HT1080 (cell line): ENCODE measurements at regions not wholly inside any gene's neighbourhood (a gene's known extent, or its start where the extent isn't known, plus 50 kb on each side); places are given as distances from the start of the nearest gene placed in this dataset.

Source experiments
- DNase-seq: peaks from one replicate; pipeline ENCODE4 v3.0.0-alpha.2; 2015; ENCODE audit warnings: low read depth

DNA sequence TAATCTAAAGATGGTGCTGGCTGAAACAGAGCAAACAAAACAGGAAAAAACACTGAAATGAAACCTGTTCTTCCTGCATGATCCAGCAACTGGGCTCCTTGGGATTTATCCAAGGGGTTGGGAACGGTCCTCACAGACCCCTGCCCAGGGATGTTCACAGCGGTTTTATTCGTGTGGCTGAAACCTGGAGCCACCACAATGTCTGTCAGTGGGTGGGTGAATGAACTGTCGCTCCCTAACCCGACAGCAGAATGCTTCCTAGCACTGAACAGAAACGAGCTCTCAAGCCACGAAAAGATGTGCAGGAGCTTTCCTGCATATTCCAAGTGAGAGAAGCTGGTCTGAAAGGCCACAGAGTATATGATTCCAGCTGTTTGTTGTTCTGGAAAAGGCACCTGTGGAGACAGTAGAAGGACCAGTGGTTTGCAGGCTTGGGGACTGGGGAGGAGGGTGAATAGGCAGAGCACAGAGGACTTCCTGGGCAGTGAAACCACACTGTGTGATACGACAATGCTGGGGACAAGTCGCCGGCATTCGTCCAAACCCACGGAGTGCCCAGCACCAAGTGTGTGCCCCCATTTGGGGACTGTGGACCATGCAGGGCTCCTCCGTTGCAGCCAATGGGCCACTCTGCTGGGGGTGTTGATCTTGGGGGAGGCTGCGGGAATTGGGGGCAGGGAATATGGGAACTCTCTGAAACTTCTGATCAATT is 73.9 kb downstream of the TEX29 start:
- no peak for DNase-seq

- DNase-seq, result no peak
Observed at GRCh38 chr13:111395511-111396393, 75.3 kb downstream of the TEX29 start.

- no peak for DNase-seq
Observed at GRCh38 chr13:111396457-111396856, 76.0 kb downstream of the TEX29 start.

GRCh38 chr13:111397202-111397880 is 76.9 kb downstream of the TEX29 start:
- no peak for DNase-seq

DNA sequence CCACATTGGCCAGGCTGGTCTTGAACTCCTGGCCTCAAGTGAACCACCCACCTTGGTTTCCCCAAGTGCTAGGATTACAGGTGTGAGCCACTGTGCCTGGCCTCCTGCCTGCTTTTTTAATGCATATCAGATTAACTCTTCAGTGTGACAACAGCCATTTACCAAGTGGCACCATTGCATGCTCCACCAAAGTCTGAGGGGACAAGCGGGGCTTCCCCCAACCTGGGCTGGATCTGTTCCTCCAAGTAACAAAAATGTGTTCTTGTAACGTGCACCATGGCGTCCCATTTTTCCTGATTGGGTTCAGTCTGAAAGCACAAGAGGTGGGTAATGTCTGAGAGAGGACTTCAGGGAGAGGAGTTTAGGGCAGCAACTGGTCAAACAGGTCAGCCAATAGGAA is 77.8 kb downstream of the TEX29 start:
- no peak for DNase-seq

DNA sequence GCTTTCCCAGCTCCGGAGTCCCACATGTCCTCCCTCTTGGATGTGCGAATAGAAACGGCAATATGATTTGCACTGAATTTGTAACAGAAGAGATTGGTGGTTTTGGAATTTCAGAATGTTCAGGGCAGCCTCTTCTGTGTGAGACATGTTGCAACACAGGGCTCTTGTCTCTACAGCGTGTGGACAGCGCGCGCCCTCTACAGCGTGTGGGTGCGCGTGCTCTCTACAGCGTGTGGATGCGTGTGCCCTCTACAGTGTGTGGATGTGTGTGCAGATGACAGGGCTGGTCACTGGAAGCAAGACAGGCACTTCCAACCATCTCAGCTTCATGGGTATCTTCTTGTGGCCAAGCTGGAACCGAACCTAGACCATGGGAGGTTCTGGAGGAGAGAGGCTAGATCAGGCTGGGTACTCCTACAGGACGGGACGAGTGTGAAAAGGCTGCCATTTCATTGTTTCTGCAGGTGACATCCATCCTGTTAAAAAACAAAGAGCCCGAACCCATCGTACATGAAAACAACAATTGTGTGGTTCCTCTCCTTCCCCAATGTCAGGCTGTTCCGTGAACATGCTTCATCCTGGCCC is 78.4 kb downstream of the TEX29 start:
- DNase-seq, result no peak

DNA sequence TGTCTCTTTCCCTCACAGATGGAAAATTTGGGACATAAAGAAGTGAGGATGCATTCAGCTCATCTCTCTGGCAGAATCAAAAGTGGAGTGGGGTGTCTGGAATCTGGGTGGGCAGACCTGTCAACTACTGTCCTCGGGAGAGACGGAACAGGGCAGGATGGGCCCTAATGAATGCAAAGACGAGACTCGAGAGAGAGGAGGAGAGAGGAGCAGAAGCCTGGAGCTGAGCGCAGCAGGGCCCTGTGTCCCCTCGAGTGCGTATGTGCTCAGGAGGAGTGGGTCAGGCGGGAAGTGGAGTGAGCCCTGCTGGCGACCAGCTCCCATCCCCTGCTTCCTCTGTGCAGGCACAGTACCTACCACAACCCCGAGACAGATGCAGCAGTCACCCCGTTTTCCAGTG is 78.9 kb downstream of the TEX29 start:
- no peak for DNase-seq

DNA sequence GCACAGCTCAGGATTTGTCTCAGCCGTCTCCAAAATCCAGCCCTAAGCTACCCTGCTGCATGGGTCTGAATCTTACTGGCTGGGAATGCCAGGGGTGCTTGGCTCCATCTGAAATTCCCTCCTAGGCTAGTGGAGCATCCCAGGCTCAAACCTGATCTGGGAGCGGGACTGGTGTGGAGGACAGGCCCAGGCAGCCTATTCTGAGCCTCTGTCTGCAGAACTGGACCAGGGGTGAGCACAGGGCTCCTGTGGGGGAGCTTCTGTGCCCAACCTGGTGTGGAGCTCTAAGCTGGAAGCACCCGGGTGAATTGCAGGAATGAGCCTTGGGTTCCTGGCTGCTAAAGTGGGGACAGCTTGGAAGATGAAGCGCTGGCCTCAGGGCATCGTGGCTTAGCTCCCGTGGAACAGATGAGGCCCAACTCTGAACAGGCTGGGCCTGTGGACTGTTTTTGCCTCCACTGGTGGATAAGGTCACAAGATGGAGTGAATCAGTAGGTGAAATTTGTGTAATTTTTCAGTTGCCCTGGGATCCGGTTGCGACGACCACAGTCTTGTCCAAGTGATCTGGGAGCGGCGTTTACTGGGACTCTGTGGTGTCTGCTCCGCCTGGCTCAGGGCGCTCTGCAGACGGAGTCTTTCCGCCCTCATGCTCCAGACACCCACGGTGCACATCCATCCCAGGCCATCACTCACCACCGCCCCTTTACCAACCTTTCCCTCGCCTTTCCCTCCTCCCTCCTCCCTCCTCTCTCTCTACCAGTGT is 79.5 kb downstream of the TEX29 start:
- no peak for DNase-seq

DNA sequence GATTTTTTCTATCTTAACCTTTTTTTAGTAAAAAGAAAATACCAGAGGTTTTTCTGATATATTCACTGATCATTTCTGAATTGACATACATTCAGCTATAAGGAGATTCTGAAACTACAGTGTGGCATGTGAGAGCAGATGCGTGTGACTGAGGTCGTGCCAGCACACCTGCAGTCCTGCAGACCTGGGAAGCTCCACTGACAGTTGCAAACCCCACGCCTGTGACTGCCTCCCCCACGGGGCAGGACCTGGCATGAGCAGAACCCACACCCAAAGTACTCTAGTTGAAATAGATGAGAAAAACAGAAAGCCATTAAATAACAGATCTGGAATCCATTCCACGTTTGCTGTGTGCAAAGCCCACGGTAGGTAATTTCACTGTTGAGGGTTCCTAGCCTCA is 80.7 kb downstream of the TEX29 start:
- no peak for DNase-seq

DNA sequence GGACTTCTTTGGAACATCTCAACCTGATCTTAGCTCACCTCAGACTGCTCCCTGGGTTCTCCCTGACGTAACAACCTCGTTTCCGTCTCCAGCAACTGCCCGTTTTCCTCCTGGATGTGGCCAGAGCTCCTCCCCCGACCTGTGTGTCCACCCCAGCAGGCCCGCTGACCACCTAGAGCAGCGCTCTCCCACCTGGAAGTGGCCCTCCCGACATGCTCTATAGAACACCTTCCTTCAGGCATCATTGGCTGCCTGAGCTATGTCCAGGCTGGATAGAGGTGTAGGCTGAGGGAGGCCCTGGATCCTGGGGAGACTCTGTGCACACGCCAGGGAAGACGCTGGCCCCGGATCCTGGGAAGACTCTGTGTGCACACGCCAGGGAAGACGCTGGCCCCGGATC is 81.3 kb downstream of the TEX29 start:
- no peak for DNase-seq

GRCh38 chr13:111402441-111402840 is 82.0 kb downstream of the TEX29 start:
- no peak for DNase-seq

GRCh38 chr13:111403266-111403665 is 82.8 kb downstream of the TEX29 start:
- DNase-seq, result no peak

DNA sequence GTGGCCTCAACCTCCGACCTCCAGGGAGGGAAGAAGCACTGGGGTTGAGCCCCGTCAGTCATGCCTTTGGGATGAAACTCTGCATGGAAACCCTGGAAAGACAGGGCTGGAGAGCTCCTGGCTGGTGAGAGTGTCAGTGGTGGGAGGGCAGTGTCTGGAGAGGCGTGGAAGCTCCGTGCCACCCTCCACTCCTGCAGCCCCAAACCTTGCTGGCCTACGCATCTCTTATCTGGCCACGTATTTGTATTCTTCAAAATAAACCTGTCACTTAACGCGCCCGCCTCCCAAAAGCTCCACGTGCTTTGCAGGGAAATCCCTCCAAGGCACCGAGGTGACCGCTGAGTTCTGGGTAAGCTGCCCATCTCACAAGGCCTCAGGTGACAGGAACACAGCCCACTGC is 84.3 kb downstream of the TEX29 start:
- no peak for DNase-seq

GRCh38 chr13:111406636-111407035 is 86.2 kb downstream of the TEX29 start:
- no peak for DNase-seq

DNA sequence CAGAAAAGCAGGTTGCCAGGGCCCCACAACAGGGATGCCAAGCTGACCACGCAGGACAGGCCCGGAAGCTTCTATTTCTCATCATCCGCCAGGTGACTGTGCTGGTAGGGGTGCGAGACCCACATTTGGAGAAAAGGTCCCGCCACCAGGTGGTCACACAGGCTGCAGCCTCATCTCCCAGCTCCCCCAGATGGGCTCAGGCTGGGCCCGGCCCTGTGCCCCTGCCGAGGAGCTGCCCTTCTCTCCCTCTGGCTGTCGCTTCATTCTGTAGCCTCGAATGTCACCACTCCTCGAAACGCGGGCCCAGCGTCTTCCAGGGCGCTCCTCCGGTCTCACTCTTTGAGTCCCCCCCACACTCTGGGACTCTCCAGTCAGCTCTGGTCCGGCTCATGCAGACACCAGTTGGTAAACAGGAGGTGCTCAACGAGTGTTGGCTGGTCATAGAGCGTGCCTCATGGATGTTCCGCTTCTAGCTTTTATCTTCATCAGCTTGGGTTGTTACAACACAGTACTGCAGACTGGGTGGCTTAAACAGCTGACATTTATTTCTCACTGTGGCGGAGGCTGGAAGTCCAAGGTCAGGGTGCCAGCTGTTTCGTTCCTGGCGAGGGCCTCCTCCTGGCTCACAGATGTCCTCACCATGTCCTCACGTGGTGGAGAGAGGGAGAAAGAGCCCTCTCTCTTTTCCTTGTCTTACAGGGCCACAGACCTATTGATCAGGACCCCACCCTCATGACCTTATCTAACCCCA is 87.1 kb downstream of the TEX29 start:
- no peak for DNase-seq

DNA sequence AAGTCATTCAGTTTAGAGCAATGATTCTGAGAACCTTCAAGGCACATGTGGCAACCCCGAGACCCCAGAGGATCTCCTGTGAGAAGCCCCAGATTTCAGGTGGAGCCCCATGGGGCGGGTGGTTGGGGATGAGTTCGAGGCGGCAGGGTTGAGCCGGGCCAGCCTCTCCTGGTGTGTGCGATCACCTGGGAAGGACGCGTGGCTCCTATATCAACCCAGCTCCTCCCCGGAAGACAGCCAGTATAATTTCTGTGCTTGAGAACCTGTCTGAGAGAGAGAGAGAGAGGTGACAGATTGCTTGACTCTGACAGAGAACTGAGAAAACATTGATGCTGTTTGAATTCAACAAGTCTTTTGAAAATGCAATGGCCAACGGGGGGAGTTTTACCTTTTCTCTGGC is 89.0 kb downstream of the TEX29 start:
- DNase-seq, result no peak

DNA sequence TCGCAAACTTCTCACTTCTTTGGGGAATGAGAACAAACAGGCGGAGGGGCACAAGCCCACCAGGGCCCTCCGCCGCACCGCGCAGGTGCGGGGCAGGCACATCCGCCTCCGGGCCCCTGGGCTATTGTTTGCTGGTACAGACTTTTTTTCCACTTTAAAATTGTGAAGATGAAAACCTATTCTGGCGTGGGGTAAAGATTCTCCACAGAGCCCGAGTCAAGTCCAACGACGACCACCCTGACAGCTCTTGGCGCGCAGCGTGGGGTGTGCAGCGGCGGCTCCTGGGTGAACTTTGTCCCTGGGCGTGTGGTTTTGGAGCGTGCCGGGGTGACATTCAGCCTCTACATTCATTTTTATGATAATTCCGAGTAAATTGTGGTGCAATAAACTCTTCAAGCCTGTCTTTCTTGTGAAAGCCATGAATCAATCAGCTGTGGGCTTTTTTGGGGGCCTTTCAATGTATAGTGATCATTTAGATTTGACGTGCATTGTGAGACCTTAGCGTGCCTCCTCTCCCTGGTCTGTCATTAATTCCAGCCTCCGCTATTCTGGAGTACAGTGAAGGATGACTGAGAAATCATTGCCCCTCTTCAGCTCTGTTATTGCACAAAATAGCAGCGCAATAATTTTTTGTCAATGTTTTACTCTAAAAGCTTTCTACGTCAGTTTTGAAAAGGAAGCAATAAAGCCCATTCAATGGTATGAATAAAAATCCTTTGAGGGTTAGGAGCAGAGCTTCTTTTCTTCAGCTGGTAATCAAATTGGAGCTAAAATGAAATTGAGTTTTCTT is 90.0 kb downstream of the TEX29 start:
- DNase-seq, result no peak

GRCh38 chr13:111411151-111411858 is 90.9 kb downstream of the TEX29 start:
- DNase-seq, result no peak
